H9 (cell line): ENCODE measurements at regions not wholly inside any gene's neighbourhood (a gene's known extent, or its start where the extent isn't known, plus 50 kb on each side); places are given as distances from the start of the nearest gene placed in this dataset.
"Not testable (repeated sequence)": the region's sequence is repeated elsewhere in the genome, so short reads cannot be mapped to it uniquely, and the experiment has no call there.

ENCODE experiments used
- DNase-seq: peaks from one replicate; pipeline ENCODE4 v3.0.0-alpha.2; 2017
- H2AFZ ChIP-seq: one replicate; pipeline ENCODE4 v1.6.1; 2013; ENCODE audit warnings: mild to moderate bottlenecking, low read length, control low read depth, moderate library complexity
- H2AK5ac ChIP-seq: 2 replicates; pipeline ENCODE4 v1.6.1; 2013; ENCODE audit warnings: low read length, control low read depth, mixed read lengths; ENCODE audit not compliant: insufficient read length
- H2BK120ac ChIP-seq: one replicate; pipeline ENCODE4 v1.6.1; 2013; ENCODE audit warnings: low read depth, mild to moderate bottlenecking, low read length, control low read depth, inconsistent platforms; ENCODE audit not compliant: poor library complexity, severe bottlenecking
- H2BK12ac ChIP-seq: 2 replicates; pipeline ENCODE4 v1.6.1; 2013; ENCODE audit warnings: low read length, control low read depth, mixed read lengths, low read depth; ENCODE audit not compliant: insufficient read length
- H2BK15ac ChIP-seq: 2 replicates; pipeline ENCODE4 v1.6.1; 2013; ENCODE audit warnings: low read depth, low read length, control low read depth
- H2BK20ac ChIP-seq: one replicate; pipeline ENCODE4 v1.6.1; 2013; ENCODE audit warnings: low read depth, mild to moderate bottlenecking, low read length, control low read depth, inconsistent platforms; ENCODE audit not compliant: poor library complexity, severe bottlenecking
- H2BK5ac ChIP-seq: 2 replicates; pipeline ENCODE4 v1.6.1; 2013; ENCODE audit warnings: low read length, control low read depth, mixed read lengths; ENCODE audit not compliant: insufficient read length
- H3K14ac ChIP-seq: 2 replicates; pipeline ENCODE4 v1.6.1; 2013; ENCODE audit warnings: low read length, control low read depth; ENCODE audit not compliant: insufficient read depth
- H3K18ac ChIP-seq: 2 replicates; pipeline ENCODE4 v1.6.1; 2013; ENCODE audit warnings: low read depth, mild to moderate bottlenecking, mixed read lengths, low read length, control low read depth; ENCODE audit not compliant: insufficient read length
- H3K23ac ChIP-seq: 2 replicates; pipeline ENCODE4 v1.6.1; 2013; ENCODE audit warnings: low read length, control low read depth, mixed read lengths, low read depth; ENCODE audit not compliant: insufficient read length
- H3K23me2 ChIP-seq: 2 replicates; pipeline ENCODE4 v1.6.1; 2013; ENCODE audit warnings: low read depth, mild to moderate bottlenecking, mixed read lengths, low read length, control low read depth; ENCODE audit not compliant: insufficient read length, poor library complexity, severe bottlenecking
- H3K27ac ChIP-seq: 2 replicates; pipeline ENCODE4 v1.5.1; 2013; ENCODE audit warnings: low read length, control low read depth, mixed read lengths, low read depth; ENCODE audit not compliant: insufficient read length
- H3K27me3 ChIP-seq: 2 replicates; pipeline ENCODE4 v1.6.1; 2013; ENCODE audit warnings: low read length, control low read depth, inconsistent platforms; ENCODE audit not compliant: insufficient read depth
- H3K4ac ChIP-seq: 2 replicates; pipeline ENCODE4 v1.6.1; 2013; ENCODE audit warnings: low read depth, mild to moderate bottlenecking, control low read depth, inconsistent platforms, low read length, moderate library complexity
- H3K4me1 ChIP-seq: 2 replicates; pipeline ENCODE4 v1.6.1; 2013; ENCODE audit warnings: low read length, control low read depth, inconsistent platforms; ENCODE audit not compliant: insufficient read depth
- H3K4me2 ChIP-seq: 2 replicates; pipeline ENCODE4 v1.6.1; 2013; ENCODE audit warnings: low read length, control low read depth, mixed read lengths; ENCODE audit not compliant: insufficient read length, insufficient read depth
- H3K56ac ChIP-seq: 2 replicates; pipeline ENCODE4 v1.6.1; 2013; ENCODE audit warnings: low read depth, mild to moderate bottlenecking, mixed read lengths, low read length, control low read depth; ENCODE audit not compliant: insufficient read length
- H3K79me1 ChIP-seq: 2 replicates; pipeline ENCODE4 v1.6.1; 2013; ENCODE audit warnings: low read depth, mild to moderate bottlenecking, moderate library complexity, low read length, control low read depth, inconsistent platforms; ENCODE audit not compliant: insufficient read depth, poor library complexity, severe bottlenecking
- H3K79me2 ChIP-seq: 2 replicates; pipeline ENCODE4 v1.6.1; 2013; ENCODE audit warnings: low read length, control low read depth, inconsistent platforms; ENCODE audit not compliant: insufficient read depth
- H3K9ac ChIP-seq: 2 replicates; pipeline ENCODE4 v1.6.1; 2013; ENCODE audit warnings: low read length, control low read depth, mixed read lengths; ENCODE audit not compliant: insufficient read length; ENCODE audit errors: extremely low read depth
- H3K9me3 ChIP-seq: one replicate; pipeline ENCODE4 v1.6.1; 2013; ENCODE audit warnings: low read depth, low read length, inconsistent platforms; ENCODE audit not compliant: control insufficient read depth
- H3T11ph ChIP-seq: one replicate; pipeline ENCODE4 v1.6.1; 2013; ENCODE audit warnings: mild to moderate bottlenecking, low read length, control low read depth, inconsistent platforms
- H4K20me1 ChIP-seq: one replicate; pipeline ENCODE4 v1.6.1; 2013; ENCODE audit not compliant: control insufficient read depth, insufficient read length, insufficient read depth
- H4K5ac ChIP-seq: 2 replicates; pipeline ENCODE4 v1.6.1; 2013; ENCODE audit warnings: low read depth, mild to moderate bottlenecking, mixed read lengths, low read length, control low read depth; ENCODE audit not compliant: insufficient read length
- H4K8ac ChIP-seq: replicated peaks from 2 replicates; pipeline ENCODE4 v1.6.1; 2013; ENCODE audit warnings: low read length, control low read depth, mixed read lengths, low read depth; ENCODE audit not compliant: insufficient read length
- H4K91ac ChIP-seq: 2 replicates; pipeline ENCODE4 v1.6.1; 2013; ENCODE audit warnings: low read depth, mild to moderate bottlenecking, moderate library complexity, mixed read lengths, low read length, control low read depth; ENCODE audit not compliant: insufficient read length
- H3K27ac Mint-ChIP-seq, 3 experiments: 2 replicates in 2 of 3; 3 replicates in 1 of 3; pipeline ENCODE4 v1.8.0; 2020 to 2021; ENCODE audit warnings: mixed read lengths in 3 of 3, mild to moderate bottlenecking in 1 of 3, moderate library complexity in 1 of 3
- H3K27me3 Mint-ChIP-seq: 2 replicates; pipeline ENCODE4 v1.8.0; 2021; ENCODE audit warnings: low read depth, mild to moderate bottlenecking, moderate library complexity, mixed read lengths
- H3K36me3 Mint-ChIP-seq, 3 experiments: 2 replicates in 2 of 3; 3 replicates in 1 of 3; pipeline ENCODE4 v1.8.0; 2020 to 2021; ENCODE audit warnings: low read depth in 3 of 3, mixed read lengths in 3 of 3; ENCODE audit not compliant: insufficient read depth in 1 of 3
- H3K4me1 Mint-ChIP-seq, 2 experiments: 2 replicates each; pipeline ENCODE4 v1.8.0; 2020; ENCODE audit warnings: mixed read lengths in 2 of 2
- H3K4me3 Mint-ChIP-seq, 2 experiments: 2 replicates in 1 of 2; 3 replicates in 1 of 2; pipeline ENCODE4 v1.8.0; 2020 to 2021; ENCODE audit warnings: mild to moderate bottlenecking in 2 of 2, mixed read lengths in 2 of 2, moderate library complexity in 1 of 2
- H3K9me3 Mint-ChIP-seq, 2 experiments: 2 replicates in 1 of 2; 3 replicates in 1 of 2; pipeline ENCODE4 v1.8.0; 2020; ENCODE audit warnings: mild to moderate bottlenecking in 2 of 2, mixed read lengths in 2 of 2, moderate library complexity in 1 of 2
- CTCF ChIP-seq: fragments of 200-600 bp; sonication (generic); conservative IDR thresholded peaks from 3 replicates; pipeline ENCODE4 v1.8.0; 2021; ENCODE audit warnings: antibody characterized with exemption, mild to moderate bottlenecking
- WGBS: extraction: QIAGEN DNeasy Blood & Tissue Kit; methylation state at CpG from one replicate; pipeline ENCODE4 v1.1.7; 2013; ENCODE audit warnings: missing lambda C conversion rate, low lambda C conversion rate, mixed read lengths; ENCODE audit not compliant: insufficient read length; ENCODE audit errors: extremely low coverage; 5-methylcytosine and 5-hydroxymethylcytosine counted together

GRCh38 chr12:82290415-82290814 is 67.8 kb downstream of the CCDC59 start:
- Mint-ChIP-seq H3K27ac (no peak overlapping the region), H3K9me3 (no peaks in the 10 kb centered on the region), H3K27me3 (peaks cover 6% of the 10 kb centered on the region; the same call in 1 of the 2 replicates), H3K36me3 (no peaks in the 10 kb centered on the region), H3K4me3 (no peak overlapping the region), H3K4me1 (no peaks in the 10 kb centered on the region)
- no peaks in the 10 kb centered on the region for H3K4me1 ChIP-seq
- H4K91ac ChIP-seq = no peak overlapping the region
- H2AFZ ChIP-seq = no peak overlapping the region
- H3K23ac ChIP-seq = no peak overlapping the region
- H3K23me2 ChIP-seq = no peaks in the 10 kb centered on the region
- no peak for DNase-seq
- H3K27ac ChIP-seq = no peak overlapping the region
- H3K27me3 ChIP-seq = no peaks in the 10 kb centered on the region
- no peak overlapping the region for H2AK5ac ChIP-seq
- H3K4ac ChIP-seq = no peak overlapping the region
- no peak overlapping the region for H4K8ac ChIP-seq
- no CpG with 5 or more reads among the region's 2 CpGs for WGBS
- H2BK120ac ChIP-seq = no peak overlapping the region
- H2BK12ac ChIP-seq = no peak overlapping the region
- H3K14ac ChIP-seq = no peak overlapping the region
- H2BK5ac ChIP-seq = no peak overlapping the region
- no peaks in the 10 kb centered on the region for H3K79me1 ChIP-seq
- H3K56ac ChIP-seq = no peak overlapping the region
- H3K9ac ChIP-seq = no peak overlapping the region
- H4K5ac ChIP-seq = no peak overlapping the region
- no peak for TF ChIP-seq CTCF
- H3K79me2 ChIP-seq = no peaks in the 10 kb centered on the region
- H3T11ph ChIP-seq = no peak overlapping the region
- H3K4me2 ChIP-seq = no peak overlapping the region
- no peak overlapping the region for H2BK15ac ChIP-seq
- no peak overlapping the region for H3K18ac ChIP-seq
- no peaks in the 10 kb centered on the region for H4K20me1 ChIP-seq
- no peak overlapping the region for H2BK20ac ChIP-seq
- H3K9me3 ChIP-seq = no peaks in the 10 kb centered on the region

- not testable (repeated sequence) for H3K9ac ChIP-seq, H2BK12ac ChIP-seq, H3K4ac ChIP-seq, H4K5ac ChIP-seq, H3T11ph ChIP-seq, H4K8ac ChIP-seq, H3K4me1 ChIP-seq, DNase-seq, H3K4me1 Mint-ChIP-seq, H2BK120ac ChIP-seq, H3K79me2 ChIP-seq, H3K27me3 Mint-ChIP-seq, H3K4me3 Mint-ChIP-seq, H2AFZ ChIP-seq, H3K18ac ChIP-seq, H2BK5ac ChIP-seq, H3K27ac ChIP-seq, H2AK5ac ChIP-seq, H4K20me1 ChIP-seq, H2BK15ac ChIP-seq, H2BK20ac ChIP-seq, H3K56ac ChIP-seq, H3K27me3 ChIP-seq, H3K4me2 ChIP-seq, H3K27ac Mint-ChIP-seq, H3K23ac ChIP-seq, H3K23me2 ChIP-seq, H3K14ac ChIP-seq, H3K79me1 ChIP-seq, H4K91ac ChIP-seq, H3K9me3 ChIP-seq
- WGBS = no CpG with 5 or more reads among the region's 1 CpG
- H3K9me3 Mint-ChIP-seq = peaks cover 22 to 24% of the 10 kb centered on the region in 2 experiments
- peaks cover 6 to 15% (median 6%) of the 10 kb centered on the region in 3 experiments for H3K36me3 Mint-ChIP-seq
These were observed 76.9 kb downstream of the CCDC59 start for GRCh38 chr12:82281335-82281734.
